ENCODE measurements at regions not wholly inside any gene's neighbourhood (a gene's known extent, or its start where the extent isn't known, plus 50 kb on each side); places are given as distances from the start of the nearest gene placed in this dataset.

DNA sequence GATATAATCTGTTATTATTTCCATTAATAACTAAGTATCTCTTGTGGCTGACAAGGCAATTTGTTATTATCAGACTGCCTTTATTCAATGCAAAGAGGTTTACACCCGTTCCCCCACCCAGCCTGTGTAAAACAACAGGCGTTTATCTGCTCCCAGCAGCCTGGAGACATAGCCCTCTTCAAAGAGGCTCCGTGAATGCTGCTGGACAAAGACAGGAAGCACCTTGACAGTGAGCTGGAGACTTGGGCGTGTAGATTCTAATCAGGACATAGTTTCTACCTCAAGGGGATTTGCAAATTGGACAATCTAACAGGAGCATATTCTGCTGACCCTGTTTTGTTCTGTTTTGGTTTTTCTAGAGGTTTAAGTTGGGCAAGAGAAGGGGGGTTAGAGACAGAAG lies 733.0 kb upstream of the KIRREL3 start:
- Mint-ChIP-seq H3K4me1 (ENCODE audit: low read depth, unreplicated experiment) (no peaks in the 10 kb centered on the region), H3K36me3 (ENCODE audit: unreplicated experiment) (no peaks in the 10 kb centered on the region), H3K27me3 (ENCODE audit: unreplicated experiment) (no peaks in the 10 kb centered on the region), H3K4me3 (ENCODE audit: unreplicated experiment) (no peak overlapping the region), H3K27ac (ENCODE audit: unreplicated experiment) (no peak overlapping the region), H3K9me3 (ENCODE audit: unreplicated experiment) (no peaks in the 10 kb centered on the region)
- TF ChIP-seq, protein P1, sequence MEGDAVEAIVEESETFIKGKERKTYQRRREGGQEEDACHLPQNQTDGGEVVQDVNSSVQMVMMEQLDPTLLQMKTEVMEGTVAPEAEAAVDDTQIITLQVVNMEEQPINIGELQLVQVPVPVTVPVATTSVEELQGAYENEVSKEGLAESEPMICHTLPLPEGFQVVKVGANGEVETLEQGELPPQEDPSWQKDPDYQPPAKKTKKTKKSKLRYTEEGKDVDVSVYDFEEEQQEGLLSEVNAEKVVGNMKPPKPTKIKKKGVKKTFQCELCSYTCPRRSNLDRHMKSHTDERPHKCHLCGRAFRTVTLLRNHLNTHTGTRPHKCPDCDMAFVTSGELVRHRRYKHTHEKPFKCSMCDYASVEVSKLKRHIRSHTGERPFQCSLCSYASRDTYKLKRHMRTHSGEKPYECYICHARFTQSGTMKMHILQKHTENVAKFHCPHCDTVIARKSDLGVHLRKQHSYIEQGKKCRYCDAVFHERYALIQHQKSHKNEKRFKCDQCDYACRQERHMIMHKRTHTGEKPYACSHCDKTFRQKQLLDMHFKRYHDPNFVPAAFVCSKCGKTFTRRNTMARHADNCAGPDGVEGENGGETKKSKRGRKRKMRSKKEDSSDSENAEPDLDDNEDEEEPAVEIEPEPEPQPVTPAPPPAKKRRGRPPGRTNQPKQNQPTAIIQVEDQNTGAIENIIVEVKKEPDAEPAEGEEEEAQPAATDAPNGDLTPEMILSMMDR (IDR thresholded peaks at IDR 0.05; ENCODE audit: partially characterized antibody, unreplicated experiment): no peak
- no peak for DNase-seq

DNA sequence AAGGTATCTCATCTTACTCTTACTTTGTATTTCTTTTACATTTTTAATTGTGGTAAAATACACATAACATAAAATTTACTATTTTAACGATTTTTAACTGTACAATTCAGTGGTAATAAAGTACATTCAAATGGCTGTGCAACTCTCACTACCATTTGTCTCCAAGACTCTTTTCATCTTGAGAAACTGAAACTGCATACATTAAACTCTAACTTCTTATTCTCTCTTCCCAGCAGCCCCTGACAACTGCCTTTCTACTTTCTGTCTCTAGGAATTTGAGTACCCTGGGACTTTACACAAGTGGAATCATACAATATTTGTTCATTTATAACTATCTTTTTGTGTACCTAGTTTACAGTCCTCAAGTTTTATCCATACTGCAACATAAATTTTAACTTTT lies 725.8 kb upstream of the KIRREL3 start:
- no peak for DNase-seq
- Mint-ChIP-seq H3K9me3 (ENCODE audit: unreplicated experiment) (no peaks in the 10 kb centered on the region), H3K27me3 (ENCODE audit: unreplicated experiment) (no peaks in the 10 kb centered on the region), H3K4me3 (ENCODE audit: unreplicated experiment) (no peak overlapping the region), H3K36me3 (ENCODE audit: unreplicated experiment) (no peaks in the 10 kb centered on the region), H3K27ac (ENCODE audit: unreplicated experiment) (no peak overlapping the region), H3K4me1 (ENCODE audit: low read depth, unreplicated experiment) (no peaks in the 10 kb centered on the region)
- TF ChIP-seq, protein P1 (IDR thresholded peaks at IDR 0.05; ENCODE audit: partially characterized antibody, unreplicated experiment): no peak

DNA sequence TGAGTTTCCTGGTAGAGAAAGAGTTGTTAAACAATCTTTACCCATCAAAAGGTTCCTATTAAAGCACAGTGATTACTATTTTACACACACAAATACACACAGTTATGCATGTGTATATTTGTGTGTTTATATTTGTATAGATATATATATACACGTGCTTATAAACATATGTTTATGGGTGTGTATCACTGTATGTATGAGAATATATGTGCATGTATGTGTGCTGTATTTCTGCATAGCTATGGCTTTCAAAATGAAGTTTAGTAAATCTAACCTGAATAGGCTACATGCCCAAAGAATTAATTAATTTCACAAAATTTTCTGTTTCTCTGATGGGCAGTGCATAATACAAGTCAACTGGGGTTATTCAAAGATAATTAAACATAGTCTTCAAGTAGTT lies 723.1 kb upstream of the KIRREL3 start:
- no peak overlapping the region for H3K27ac Mint-ChIP-seq (ENCODE audit: unreplicated experiment)
- TF ChIP-seq, protein P1 (IDR thresholded peaks at IDR 0.05; ENCODE audit: partially characterized antibody, unreplicated experiment): no peak

DNA sequence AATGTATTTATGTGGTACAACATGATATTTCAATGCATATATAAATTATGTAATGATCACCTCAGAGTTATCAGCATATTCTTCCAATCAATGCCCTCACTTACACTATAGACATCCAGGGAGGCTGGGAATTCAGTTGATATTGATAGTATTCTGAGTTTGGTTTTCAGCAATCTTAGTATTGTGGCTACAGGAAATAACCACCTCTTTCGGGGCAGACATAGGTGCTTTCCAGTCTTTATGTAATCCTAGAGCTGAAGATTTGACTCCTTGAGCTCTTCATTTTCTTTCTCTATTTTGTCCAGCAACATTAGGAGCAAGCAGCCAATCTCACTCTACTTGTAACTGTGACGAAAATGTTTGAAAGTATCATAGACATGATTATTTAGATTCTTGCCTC lies 712.7 kb upstream of the KIRREL3 start:
- Mint-ChIP-seq H3K4me3 (ENCODE audit: unreplicated experiment) (no peak overlapping the region), H3K27me3 (ENCODE audit: unreplicated experiment) (peaks cover 4% of the 10 kb centered on the region), H3K27ac (ENCODE audit: unreplicated experiment) (no peak overlapping the region), H3K9me3 (ENCODE audit: unreplicated experiment) (no peaks in the 10 kb centered on the region), H3K36me3 (ENCODE audit: unreplicated experiment) (no peaks in the 10 kb centered on the region), H3K4me1 (ENCODE audit: low read depth, unreplicated experiment) (no peaks in the 10 kb centered on the region)
- TF ChIP-seq, protein P1 (IDR thresholded peaks at IDR 0.05; ENCODE audit: partially characterized antibody, unreplicated experiment): no peak
- DNase-seq: no peak

More for the DNA sequence above, 723.1 kb upstream of the KIRREL3 start:
- no peak overlapping the region for H3K4me3 Mint-ChIP-seq (ENCODE audit: unreplicated experiment)
- H3K36me3 Mint-ChIP-seq (ENCODE audit: unreplicated experiment): no peaks in the 10 kb centered on the region
- no peak for DNase-seq
- no peaks in the 10 kb centered on the region for H3K9me3 Mint-ChIP-seq (ENCODE audit: unreplicated experiment)
- H3K27me3 Mint-ChIP-seq (ENCODE audit: unreplicated experiment): no peaks in the 10 kb centered on the region
- no peaks in the 10 kb centered on the region for H3K4me1 Mint-ChIP-seq (ENCODE audit: low read depth, unreplicated experiment)

DNA sequence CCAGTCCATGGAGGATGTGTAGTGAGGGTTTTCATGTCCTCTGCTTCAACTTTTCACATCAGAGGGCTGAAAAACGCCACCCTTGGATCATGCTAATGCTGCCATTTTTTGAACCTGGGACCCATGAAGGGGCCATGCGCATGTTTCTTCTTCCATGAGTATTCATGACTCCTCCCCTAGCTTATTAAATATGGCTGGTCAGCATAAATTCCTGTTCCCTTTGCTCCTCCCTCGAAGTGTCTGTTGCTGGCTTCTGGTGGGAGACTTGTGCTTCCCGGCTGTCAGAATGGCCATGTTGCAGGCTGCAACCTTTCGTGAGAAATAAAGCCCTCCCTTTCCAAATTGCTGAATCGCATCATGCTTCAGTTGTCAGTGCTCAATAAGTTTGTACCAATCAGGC lies 711.2 kb upstream of the KIRREL3 start:
- TF ChIP-seq, protein P1 (IDR thresholded peaks at IDR 0.05; ENCODE audit: partially characterized antibody, unreplicated experiment): no peak
- no peak overlapping the region for H3K4me3 Mint-ChIP-seq (ENCODE audit: unreplicated experiment)
- no peaks in the 10 kb centered on the region for H3K4me1 Mint-ChIP-seq (ENCODE audit: low read depth, unreplicated experiment)
- DNase-seq: no peak
- H3K27me3 Mint-ChIP-seq (ENCODE audit: unreplicated experiment): peaks cover 4% of the 10 kb centered on the region
- H3K36me3 Mint-ChIP-seq (ENCODE audit: unreplicated experiment): no peaks in the 10 kb centered on the region
- H3K27ac Mint-ChIP-seq (ENCODE audit: unreplicated experiment): no peak overlapping the region
- H3K9me3 Mint-ChIP-seq (ENCODE audit: unreplicated experiment): no peaks in the 10 kb centered on the region
